ENCODE measurements at regions not wholly inside any gene's neighbourhood (a gene's known extent, or its start where the extent isn't known, plus 50 kb on each side); places are given as distances from the start of the nearest gene placed in this dataset.
A peak's percentile ranks its signal among the peaks of the same experiment; 100 is the strongest.

DNA sequence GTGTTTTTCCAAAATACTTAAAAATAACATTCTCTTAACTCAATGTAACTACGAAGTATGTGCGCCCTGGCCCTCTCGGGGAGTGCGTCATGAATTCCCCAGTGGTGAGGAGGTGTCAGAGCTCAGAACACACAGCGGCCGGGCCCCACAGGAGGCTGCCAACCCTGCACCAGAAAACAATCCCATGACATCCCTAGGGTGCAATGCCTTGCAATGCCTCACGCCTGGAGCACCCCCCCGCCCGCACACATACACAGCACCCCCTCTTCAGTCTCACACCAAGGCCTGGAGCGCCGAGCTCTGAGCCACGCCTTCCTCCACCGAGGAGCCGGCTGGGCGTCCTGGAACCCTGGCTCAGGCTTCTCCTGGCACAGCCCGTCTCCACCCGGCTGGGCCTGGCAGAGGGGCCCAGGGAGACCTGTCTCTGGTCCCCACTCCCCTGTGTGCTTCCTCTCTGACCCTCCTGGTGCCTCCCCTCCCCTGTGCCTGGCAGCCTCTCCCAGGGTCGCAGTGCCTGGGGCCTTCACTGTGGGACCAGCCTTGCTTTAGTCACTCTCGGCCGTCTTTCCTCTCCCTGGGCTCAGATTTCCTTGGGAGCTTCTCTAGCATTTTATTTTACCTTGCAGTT lies 108.2 kb upstream of the ADRA2C start:
- H3K36me3 ChIP-seq: no peaks in the 10 kb centered on the region
- H3K27me3 ChIP-seq: peaks cover 86% of the 10 kb centered on the region
- H3K4me3 ChIP-seq: no peak overlapping the region
- TF ChIP-seq POLR2AphosphoS5 (IDR thresholded peaks at IDR 0.05) (peak; percentile 51), EP300 (IDR thresholded peaks at IDR 0.05) (no peak)
- TF ChIP-seq, protein P1, sequence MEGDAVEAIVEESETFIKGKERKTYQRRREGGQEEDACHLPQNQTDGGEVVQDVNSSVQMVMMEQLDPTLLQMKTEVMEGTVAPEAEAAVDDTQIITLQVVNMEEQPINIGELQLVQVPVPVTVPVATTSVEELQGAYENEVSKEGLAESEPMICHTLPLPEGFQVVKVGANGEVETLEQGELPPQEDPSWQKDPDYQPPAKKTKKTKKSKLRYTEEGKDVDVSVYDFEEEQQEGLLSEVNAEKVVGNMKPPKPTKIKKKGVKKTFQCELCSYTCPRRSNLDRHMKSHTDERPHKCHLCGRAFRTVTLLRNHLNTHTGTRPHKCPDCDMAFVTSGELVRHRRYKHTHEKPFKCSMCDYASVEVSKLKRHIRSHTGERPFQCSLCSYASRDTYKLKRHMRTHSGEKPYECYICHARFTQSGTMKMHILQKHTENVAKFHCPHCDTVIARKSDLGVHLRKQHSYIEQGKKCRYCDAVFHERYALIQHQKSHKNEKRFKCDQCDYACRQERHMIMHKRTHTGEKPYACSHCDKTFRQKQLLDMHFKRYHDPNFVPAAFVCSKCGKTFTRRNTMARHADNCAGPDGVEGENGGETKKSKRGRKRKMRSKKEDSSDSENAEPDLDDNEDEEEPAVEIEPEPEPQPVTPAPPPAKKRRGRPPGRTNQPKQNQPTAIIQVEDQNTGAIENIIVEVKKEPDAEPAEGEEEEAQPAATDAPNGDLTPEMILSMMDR (IDR thresholded peaks at IDR 0.05): no peak
- no peaks in the 10 kb centered on the region for H3K9me3 ChIP-seq
- no peak overlapping the region for H3K27ac ChIP-seq
- WGBS, 2 donors (ENCODE audit: low coverage in 1 of 2): 48 to 55% methylated on average over 4 to 5 of the region's 20 CpGs
- peak; percentile 44 for ATAC-seq
- H3K4me1 ChIP-seq: no peaks in the 10 kb centered on the region

DNA sequence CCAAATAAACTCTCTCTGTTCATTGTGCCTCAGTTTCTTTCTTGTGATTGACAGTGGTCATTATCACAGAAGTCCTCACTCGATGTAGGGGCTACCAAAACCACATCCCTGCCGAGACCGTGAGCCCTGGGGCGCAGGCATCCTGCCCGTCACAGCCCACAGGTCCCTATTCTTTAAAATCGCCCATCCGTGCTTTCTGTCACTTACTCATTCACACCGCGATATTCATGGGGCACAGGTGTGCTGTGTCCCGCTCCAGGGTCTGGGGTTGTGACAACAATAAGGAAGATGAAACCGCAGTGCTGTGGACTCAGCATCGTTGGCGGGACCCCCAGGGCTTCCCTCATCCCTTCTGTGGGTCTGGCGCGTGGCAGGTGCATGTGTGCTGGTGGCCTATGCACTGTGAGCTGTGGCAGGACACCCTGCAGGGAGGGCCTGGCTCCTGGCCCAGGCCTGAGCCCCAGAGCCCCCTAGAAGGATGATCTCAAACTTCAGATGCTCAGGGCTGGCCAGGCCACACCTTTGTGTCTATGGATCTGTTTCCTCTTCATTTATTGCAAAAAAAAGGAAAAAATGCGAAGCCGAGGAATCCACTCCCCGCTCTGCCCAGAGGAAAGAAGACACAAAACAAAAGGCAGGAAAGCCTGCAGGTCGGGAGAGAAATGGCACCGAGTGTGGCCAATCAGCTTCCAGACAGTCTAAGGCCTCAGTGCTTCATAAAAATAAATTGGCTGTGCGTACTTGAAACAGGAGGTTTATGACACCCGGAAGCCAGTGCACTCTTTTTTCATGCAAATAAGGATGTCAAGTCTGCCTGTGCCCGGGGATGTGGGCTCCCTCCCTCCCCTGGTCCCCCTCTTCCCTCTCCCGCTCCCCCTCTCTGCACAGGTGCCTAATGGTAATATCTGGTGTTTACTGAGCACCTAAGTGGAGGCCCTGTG lies 109.5 kb upstream of the ADRA2C start:
- no peak overlapping the region for H3K4me3 ChIP-seq
- H3K9me3 ChIP-seq: no peaks in the 10 kb centered on the region
- ATAC-seq: no peak
- H3K4me1 ChIP-seq: no peaks in the 10 kb centered on the region
- H3K27ac ChIP-seq: no peak overlapping the region
- 64 to 68% methylated on average over 2 to 9 of the region's 24 CpGs for WGBS, 2 donors (ENCODE audit: low coverage in 1 of 2)
- peaks cover 98% of the 10 kb centered on the region for H3K27me3 ChIP-seq
- TF ChIP-seq EP300 (IDR thresholded peaks at IDR 0.05) (no peak), POLR2A (IDR thresholded peaks at IDR 0.05) (no peak), POLR2AphosphoS5 (IDR thresholded peaks at IDR 0.05) (no peak)
- TF ChIP-seq, protein P1 (IDR thresholded peaks at IDR 0.05): no peak
- H3K36me3 ChIP-seq: no peaks in the 10 kb centered on the region

DNA sequence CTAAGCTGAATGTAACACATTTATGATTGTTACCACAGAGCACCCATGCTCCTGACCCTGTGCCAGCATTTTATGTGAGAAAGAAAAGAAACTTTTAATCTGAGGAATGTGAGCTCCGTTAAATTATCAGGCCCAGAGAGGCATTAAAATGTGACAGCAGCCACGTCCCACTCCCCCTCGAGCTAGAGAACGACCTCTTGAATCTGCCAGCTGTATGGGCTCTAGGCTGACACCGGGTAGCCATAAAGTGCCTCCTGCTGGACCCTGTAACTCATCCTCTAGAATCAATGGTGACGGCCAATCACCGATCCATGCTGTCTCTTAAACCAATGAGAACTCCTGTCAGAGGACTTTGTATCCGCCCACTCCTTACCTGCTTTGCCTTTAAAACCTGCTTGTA lies 110.2 kb upstream of the ADRA2C start:
- WGBS, 2 donors (ENCODE audit: low coverage in 1 of 2): 32 to 33% methylated on average over 3 to 5 of the region's 8 CpGs
- no peak for ATAC-seq
- H3K27ac ChIP-seq: no peak overlapping the region
- no peak for TF ChIP-seq POLR2AphosphoS5 (IDR thresholded peaks at IDR 0.05)
- TF ChIP-seq POLR2A (IDR thresholded peaks at IDR 0.05): no peak
- TF ChIP-seq, protein P1 (IDR thresholded peaks at IDR 0.05): no peak
- no peaks in the 10 kb centered on the region for H3K36me3 ChIP-seq
- no peaks in the 10 kb centered on the region for H3K4me1 ChIP-seq
- no peak overlapping the region for H3K4me3 ChIP-seq
- peaks cover 98% of the 10 kb centered on the region for H3K27me3 ChIP-seq
- no peaks in the 10 kb centered on the region for H3K9me3 ChIP-seq

DNA sequence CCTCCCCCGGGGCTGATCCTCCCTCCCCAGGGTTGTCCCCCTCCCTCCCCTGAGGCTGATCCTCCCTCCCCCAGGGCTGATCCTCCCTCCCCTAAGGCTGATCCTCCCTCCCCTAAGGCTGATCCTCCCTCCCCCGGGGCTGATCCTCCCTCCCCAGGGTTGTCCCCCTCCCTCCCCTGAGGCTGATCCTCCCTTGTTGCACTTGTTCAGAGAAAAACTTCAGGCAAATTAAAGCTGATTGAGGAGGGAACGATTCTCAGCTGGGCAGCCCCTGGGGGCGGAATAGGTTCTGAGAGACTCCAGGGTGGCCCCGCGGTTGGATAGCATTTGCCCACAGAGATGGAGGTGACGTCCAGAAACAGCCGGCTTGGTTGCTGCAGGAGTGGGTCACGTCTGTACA lies 110.7 kb upstream of the ADRA2C start:
- H3K27ac ChIP-seq: no peak overlapping the region
- no peaks in the 10 kb centered on the region for H3K4me1 ChIP-seq
- peaks cover 100% of the 10 kb centered on the region for H3K27me3 ChIP-seq
- no peak overlapping the region for H3K4me3 ChIP-seq
- TF ChIP-seq POLR2A (IDR thresholded peaks at IDR 0.05) (no peak), EP300 (IDR thresholded peaks at IDR 0.05) (no peak), POLR2AphosphoS5 (IDR thresholded peaks at IDR 0.05) (no peak)
- TF ChIP-seq, protein P1 (IDR thresholded peaks at IDR 0.05): no peak
- ATAC-seq: no peak
- H3K36me3 ChIP-seq: no peaks in the 10 kb centered on the region
- WGBS, 2 donors (ENCODE audit: low coverage in 1 of 2): 17 to 39% methylated on average over 1 to 3 of the region's 9 CpGs
- H3K9me3 ChIP-seq: no peaks in the 10 kb centered on the region

All from gastroesophageal sphincter (tissue), 4 donors.